ENCODE measurements at regions not wholly inside any gene's neighbourhood (a gene's known extent, or its start where the extent isn't known, plus 50 kb on each side); places are given as distances from the start of the nearest gene placed in this dataset.

GRCh38 chr5:30620481-30621085 lies 572.9 kb upstream of the CDH6 start:
- Histone ChIP-seq H3K4me3 (replicated peaks; ENCODE audit: insufficient read depth, low read length) (no peak overlapping the region), H3K27ac (replicated peaks) (no peak overlapping the region), H3K27me3 (ENCODE audit: insufficient read depth, poor library complexity, severe bottlenecking) (no peaks in the 10 kb centered on the region)
- TF ChIP-seq, protein P1, sequence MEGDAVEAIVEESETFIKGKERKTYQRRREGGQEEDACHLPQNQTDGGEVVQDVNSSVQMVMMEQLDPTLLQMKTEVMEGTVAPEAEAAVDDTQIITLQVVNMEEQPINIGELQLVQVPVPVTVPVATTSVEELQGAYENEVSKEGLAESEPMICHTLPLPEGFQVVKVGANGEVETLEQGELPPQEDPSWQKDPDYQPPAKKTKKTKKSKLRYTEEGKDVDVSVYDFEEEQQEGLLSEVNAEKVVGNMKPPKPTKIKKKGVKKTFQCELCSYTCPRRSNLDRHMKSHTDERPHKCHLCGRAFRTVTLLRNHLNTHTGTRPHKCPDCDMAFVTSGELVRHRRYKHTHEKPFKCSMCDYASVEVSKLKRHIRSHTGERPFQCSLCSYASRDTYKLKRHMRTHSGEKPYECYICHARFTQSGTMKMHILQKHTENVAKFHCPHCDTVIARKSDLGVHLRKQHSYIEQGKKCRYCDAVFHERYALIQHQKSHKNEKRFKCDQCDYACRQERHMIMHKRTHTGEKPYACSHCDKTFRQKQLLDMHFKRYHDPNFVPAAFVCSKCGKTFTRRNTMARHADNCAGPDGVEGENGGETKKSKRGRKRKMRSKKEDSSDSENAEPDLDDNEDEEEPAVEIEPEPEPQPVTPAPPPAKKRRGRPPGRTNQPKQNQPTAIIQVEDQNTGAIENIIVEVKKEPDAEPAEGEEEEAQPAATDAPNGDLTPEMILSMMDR (IDR thresholded peaks at IDR 0.05; ENCODE audit: insufficient read depth, low read length) = no peak
- TF ChIP-seq POLR2AphosphoS5 (IDR thresholded peaks at IDR 0.05; ENCODE audit: low read depth) = no peak
- TF ChIP-seq, protein P2, sequence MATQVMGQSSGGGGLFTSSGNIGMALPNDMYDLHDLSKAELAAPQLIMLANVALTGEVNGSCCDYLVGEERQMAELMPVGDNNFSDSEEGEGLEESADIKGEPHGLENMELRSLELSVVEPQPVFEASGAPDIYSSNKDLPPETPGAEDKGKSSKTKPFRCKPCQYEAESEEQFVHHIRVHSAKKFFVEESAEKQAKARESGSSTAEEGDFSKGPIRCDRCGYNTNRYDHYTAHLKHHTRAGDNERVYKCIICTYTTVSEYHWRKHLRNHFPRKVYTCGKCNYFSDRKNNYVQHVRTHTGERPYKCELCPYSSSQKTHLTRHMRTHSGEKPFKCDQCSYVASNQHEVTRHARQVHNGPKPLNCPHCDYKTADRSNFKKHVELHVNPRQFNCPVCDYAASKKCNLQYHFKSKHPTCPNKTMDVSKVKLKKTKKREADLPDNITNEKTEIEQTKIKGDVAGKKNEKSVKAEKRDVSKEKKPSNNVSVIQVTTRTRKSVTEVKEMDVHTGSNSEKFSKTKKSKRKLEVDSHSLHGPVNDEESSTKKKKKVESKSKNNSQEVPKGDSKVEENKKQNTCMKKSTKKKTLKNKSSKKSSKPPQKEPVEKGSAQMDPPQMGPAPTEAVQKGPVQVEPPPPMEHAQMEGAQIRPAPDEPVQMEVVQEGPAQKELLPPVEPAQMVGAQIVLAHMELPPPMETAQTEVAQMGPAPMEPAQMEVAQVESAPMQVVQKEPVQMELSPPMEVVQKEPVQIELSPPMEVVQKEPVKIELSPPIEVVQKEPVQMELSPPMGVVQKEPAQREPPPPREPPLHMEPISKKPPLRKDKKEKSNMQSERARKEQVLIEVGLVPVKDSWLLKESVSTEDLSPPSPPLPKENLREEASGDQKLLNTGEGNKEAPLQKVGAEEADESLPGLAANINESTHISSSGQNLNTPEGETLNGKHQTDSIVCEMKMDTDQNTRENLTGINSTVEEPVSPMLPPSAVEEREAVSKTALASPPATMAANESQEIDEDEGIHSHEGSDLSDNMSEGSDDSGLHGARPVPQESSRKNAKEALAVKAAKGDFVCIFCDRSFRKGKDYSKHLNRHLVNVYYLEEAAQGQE (IDR thresholded peaks at IDR 0.05; ENCODE audit: insufficient replicate concordance, low read depth) = no peak
- no peak for TF ChIP-seq SPI1 (IDR thresholded peaks at IDR 0.05; ENCODE audit: borderline replicate concordance, low read depth)
- TF ChIP-seq GABPA (IDR thresholded peaks at IDR 0.05; ENCODE audit: low read depth) = no peak
- no peak for DNase-seq (ENCODE audit: low read depth in 1 of 2, low spot score in 1 of 2)

DNA sequence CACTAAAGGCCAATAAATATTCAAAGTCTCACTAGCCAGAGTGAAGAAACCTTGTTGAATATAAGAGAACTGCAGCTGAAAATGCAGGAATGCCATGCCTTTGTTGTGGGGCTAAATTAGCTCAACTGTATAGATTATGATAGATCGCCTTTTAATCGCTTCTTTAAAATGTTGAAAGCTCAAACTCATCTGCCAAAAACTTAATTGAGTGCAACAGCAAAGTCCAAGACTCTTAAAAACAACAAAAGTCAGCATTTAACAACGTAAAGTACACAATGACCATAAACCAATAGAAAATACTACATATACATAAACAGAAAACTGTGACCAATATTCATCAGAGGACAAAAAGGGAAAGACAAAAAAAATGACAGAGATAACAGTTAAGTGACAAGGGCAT lies 585.0 kb upstream of the CDH6 start:
- no peak overlapping the region for H3K27ac ChIP-seq (replicated peaks)
- DNase-seq (ENCODE audit: low read depth in 1 of 2, low spot score in 1 of 2) = no peak
- H3K27me3 ChIP-seq (ENCODE audit: insufficient read depth, poor library complexity, severe bottlenecking) = no peaks in the 10 kb centered on the region
- no peak overlapping the region for H3K4me3 ChIP-seq (replicated peaks; ENCODE audit: insufficient read depth, low read length)
- TF ChIP-seq SPI1 (IDR thresholded peaks at IDR 0.05; ENCODE audit: borderline replicate concordance, low read depth) (no peak), POLR2AphosphoS5 (IDR thresholded peaks at IDR 0.05; ENCODE audit: low read depth) (no peak), GABPA (IDR thresholded peaks at IDR 0.05; ENCODE audit: low read depth) (no peak)
- TF ChIP-seq, protein P2 (IDR thresholded peaks at IDR 0.05; ENCODE audit: insufficient replicate concordance, low read depth) = no peak
- TF ChIP-seq, protein P1 (IDR thresholded peaks at IDR 0.05; ENCODE audit: insufficient read depth, low read length) = no peak

GRCh38 chr5:30607301-30607894 lies 586.1 kb upstream of the CDH6 start:
- DNase-seq (ENCODE audit: low read depth in 1 of 2, low spot score in 1 of 2) = no peak
- H3K27me3 ChIP-seq (ENCODE audit: insufficient read depth, poor library complexity, severe bottlenecking) = no peaks in the 10 kb centered on the region
- no peak overlapping the region for H3K27ac ChIP-seq (replicated peaks)
- TF ChIP-seq SPI1 (IDR thresholded peaks at IDR 0.05; ENCODE audit: borderline replicate concordance, low read depth) (no peak), GABPA (IDR thresholded peaks at IDR 0.05; ENCODE audit: low read depth) (no peak)
- TF ChIP-seq, protein P2 (IDR thresholded peaks at IDR 0.05; ENCODE audit: insufficient replicate concordance, low read depth) = no peak
- no peak overlapping the region for H3K4me3 ChIP-seq (replicated peaks; ENCODE audit: insufficient read depth, low read length)

All from HL-60 (cell line).